Activated CD4-positive, alpha-beta T cell treated with anti-CD3 and anti-CD28 coated beads, Interleukin-2, amount 10 ng/mL, durations not matched to agents 24 days and 14 days (primary cell): ENCODE measurements at regions not wholly inside any gene's neighbourhood (a gene's known extent, or its start where the extent isn't known, plus 50 kb on each side); places are given as distances from the start of the nearest gene placed in this dataset.
"Not testable (repeated sequence)": the region's sequence is repeated elsewhere in the genome, so short reads cannot be mapped to it uniquely, and the experiment has no call there.

Experiments used
- DNase-seq: peaks from one replicate; pipeline ENCODE4 v3.0.0; 2022
- H3K27ac Mint-ChIP-seq: one replicate; pipeline ENCODE4 v1.8.0; 2022; ENCODE audit warnings: mild to moderate bottlenecking, mixed read lengths
- H3K27me3 Mint-ChIP-seq: one replicate; pipeline ENCODE4 v1.8.0; 2022; ENCODE audit warnings: mixed read lengths
- H3K36me3 Mint-ChIP-seq: one replicate; pipeline ENCODE4 v1.8.0; 2022; ENCODE audit warnings: low read depth, mild to moderate bottlenecking, mixed read lengths
- H3K4me1 Mint-ChIP-seq: one replicate; pipeline ENCODE4 v1.8.0; 2021; ENCODE audit warnings: mixed read lengths
- H3K4me3 Mint-ChIP-seq: one replicate; pipeline ENCODE4 v1.8.0; 2022; ENCODE audit warnings: mild to moderate bottlenecking, moderate library complexity, mixed read lengths
- H3K9me3 Mint-ChIP-seq: one replicate; pipeline ENCODE4 v1.8.0; 2021; ENCODE audit warnings: mixed read lengths
- intact Hi-C: fragments of 100-400 bp; cut with micrococcal nuclease; formaldehyde crosslinking; loops from one replicate; pipeline ENCODE4 v1.15.1; 2023

DNA sequence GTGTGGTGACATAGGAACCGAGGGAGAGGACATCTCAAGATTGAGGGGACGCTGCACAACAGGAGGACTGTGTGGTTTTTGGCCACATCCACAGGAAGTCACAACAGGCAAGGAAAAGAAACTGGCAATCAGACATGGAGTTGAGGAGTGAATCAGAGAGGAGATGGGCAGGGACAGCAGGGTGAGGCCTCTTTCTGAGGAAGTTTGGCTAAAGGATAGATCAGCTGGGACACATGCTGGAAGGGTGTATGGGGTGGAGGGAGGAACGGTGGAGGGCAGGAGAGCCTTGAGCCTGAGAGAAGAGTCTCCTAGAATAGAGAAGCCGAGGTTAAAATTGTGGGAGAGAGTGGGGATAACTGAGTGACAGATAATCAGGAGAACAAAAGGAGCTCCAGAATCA, 75.1 kb upstream of the CIDEA start:
- H3K27ac Mint-ChIP-seq, H3K36me3 Mint-ChIP-seq, H3K27me3 Mint-ChIP-seq, H3K4me3 Mint-ChIP-seq, H3K4me1 Mint-ChIP-seq, intact Hi-C loops, DNase-seq, H3K9me3 Mint-ChIP-seq: not testable (repeated sequence)

DNA sequence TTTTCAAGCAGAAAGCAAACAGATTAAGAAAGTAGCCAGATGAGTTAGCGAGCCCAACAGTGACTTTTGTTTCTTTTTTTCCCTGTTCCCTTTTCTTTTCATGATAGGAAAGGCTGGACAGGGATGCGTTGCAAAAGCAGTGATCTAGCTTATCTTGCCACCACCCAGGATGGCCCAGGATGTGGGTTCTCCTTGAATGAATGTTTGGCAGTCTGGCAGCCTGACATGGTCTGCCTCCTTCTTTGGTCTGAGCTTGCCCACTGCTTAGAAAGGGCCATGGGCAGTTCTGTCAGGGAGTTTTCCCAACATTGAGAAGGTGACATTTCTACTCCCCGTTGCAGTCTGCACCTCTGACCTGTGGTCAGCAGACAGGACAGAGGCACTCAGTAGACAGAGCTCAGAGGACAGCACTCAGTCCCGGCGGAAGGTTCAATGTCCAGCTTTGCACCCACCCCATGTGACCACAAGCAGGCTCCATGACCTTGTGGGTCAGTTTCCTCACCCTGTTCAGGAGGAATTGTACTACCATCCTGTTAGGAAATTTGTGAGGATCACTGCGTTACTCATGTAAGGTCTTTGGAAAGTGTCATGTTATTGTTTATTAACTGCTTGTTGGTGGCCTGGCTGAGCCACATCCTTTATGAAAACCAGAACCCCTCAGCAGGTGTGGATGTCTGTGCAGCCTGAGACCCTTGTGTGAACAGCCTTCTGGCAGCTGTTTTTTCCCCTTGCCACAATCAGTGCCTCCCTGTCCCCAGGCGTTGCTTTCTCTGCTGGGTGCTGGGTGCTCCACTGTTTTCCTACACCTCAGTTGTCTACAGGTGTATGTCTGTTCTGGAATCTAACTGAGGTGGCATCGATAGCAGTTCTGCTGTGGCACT, 74.2 kb upstream of the CIDEA start:
- H3K36me3 Mint-ChIP-seq, DNase-seq, intact Hi-C loops: not testable (repeated sequence)

DNA sequence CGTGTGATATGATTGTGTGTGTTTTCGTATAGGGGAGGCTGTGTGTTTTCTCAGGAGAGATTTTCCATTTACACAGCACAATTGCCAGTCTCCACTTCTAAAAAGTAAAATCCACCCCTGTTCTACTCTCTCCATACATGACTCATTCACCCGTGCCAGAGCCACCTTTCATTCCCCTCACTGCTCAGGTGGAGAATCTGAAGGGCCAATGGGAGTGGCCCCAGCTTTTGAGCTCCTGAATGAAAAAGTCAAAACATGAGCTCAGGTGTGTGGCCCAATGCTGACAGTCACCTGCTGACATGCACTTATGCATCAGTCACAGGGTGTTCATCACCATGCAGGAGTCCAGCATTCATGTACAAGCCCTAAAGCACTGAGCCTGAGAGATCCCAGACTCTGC, 55.4 kb upstream of the CIDEA start:
- H3K36me3 Mint-ChIP-seq, intact Hi-C loops, H3K4me1 Mint-ChIP-seq, DNase-seq, H3K9me3 Mint-ChIP-seq, H3K27ac Mint-ChIP-seq, H3K4me3 Mint-ChIP-seq, H3K27me3 Mint-ChIP-seq: not testable (repeated sequence)

More for the DNA sequence above, 74.2 kb upstream of the CIDEA start:
- H3K4me1 Mint-ChIP-seq, H3K9me3 Mint-ChIP-seq, H3K27ac Mint-ChIP-seq, H3K27me3 Mint-ChIP-seq, H3K4me3 Mint-ChIP-seq: not testable (repeated sequence)

DNA sequence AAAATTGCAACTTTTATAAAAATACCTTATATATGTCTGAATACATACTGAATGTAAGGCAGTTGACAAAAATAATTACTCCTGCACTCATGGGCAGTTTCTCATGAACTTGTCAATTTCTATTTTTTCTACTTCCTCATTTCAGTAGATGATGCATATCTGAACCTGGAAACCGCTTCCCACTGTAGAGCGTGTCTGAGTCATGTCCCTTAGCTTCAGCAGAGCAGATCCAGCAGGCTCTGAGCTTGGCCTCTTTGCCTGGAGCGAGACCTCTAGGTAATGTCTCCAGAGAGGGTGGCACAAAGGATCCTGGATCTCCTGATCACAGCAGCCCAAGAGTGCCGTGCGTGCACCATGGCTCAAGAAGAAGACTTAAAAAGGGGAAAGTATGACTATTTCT, 54.0 kb upstream of the CIDEA start:
- H3K9me3 Mint-ChIP-seq, H3K4me3 Mint-ChIP-seq, H3K36me3 Mint-ChIP-seq, intact Hi-C loops, H3K4me1 Mint-ChIP-seq, H3K27me3 Mint-ChIP-seq, H3K27ac Mint-ChIP-seq: not testable (repeated sequence)
- DNase-seq = peak; percentile 61
